GM12872 (cell line): ENCODE measurements at regions not wholly inside any gene's neighbourhood (a gene's known extent, or its start where the extent isn't known, plus 50 kb on each side); places are given as distances from the start of the nearest gene placed in this dataset.

Experiments used
- TF ChIP-seq, protein P1 (sequence below): IDR thresholded peaks from 3 replicates; pipeline ENCODE4 v1.5.1; 2011; ENCODE audit warnings: low read depth, mild to moderate bottlenecking, low read length, moderate library complexity; ENCODE audit not compliant: insufficient read depth

- TF ChIP-seq, protein P1, sequence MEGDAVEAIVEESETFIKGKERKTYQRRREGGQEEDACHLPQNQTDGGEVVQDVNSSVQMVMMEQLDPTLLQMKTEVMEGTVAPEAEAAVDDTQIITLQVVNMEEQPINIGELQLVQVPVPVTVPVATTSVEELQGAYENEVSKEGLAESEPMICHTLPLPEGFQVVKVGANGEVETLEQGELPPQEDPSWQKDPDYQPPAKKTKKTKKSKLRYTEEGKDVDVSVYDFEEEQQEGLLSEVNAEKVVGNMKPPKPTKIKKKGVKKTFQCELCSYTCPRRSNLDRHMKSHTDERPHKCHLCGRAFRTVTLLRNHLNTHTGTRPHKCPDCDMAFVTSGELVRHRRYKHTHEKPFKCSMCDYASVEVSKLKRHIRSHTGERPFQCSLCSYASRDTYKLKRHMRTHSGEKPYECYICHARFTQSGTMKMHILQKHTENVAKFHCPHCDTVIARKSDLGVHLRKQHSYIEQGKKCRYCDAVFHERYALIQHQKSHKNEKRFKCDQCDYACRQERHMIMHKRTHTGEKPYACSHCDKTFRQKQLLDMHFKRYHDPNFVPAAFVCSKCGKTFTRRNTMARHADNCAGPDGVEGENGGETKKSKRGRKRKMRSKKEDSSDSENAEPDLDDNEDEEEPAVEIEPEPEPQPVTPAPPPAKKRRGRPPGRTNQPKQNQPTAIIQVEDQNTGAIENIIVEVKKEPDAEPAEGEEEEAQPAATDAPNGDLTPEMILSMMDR: no peak
Measured at GRCh38 chr4:140246216-140246615, 92.2 kb upstream of the MAML3 start.

- TF ChIP-seq, protein P1: no peak
Measured at GRCh38 chr4:140244328-140244727, 90.3 kb upstream of the MAML3 start.

DNA sequence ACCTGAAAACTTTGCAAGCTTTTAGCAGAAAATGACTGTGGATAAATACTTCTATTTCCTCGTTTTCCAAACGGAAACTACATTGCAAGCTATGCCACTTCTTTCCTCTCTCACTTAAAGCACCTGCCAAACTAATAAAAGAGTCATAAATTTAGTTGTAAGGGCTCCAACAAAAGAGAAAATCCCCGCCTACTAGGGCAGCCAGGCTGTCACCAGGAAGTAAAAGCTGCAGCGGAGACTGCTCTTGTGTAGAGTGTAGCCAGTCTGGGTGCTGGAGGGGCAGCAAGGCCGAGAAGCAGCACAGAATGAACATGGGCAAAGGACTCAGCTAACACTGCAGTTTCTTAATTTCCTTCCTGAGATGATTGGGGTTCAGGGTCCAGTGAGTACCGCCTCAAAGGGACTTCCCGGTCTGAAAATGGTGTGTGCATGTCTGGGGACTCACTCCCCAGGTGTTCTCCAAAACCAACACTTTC lies 89.3 kb upstream of the MAML3 start:
- TF ChIP-seq, protein P1: no peak

GRCh38 chr4:140242357-140243277 lies 88.6 kb upstream of the MAML3 start:
- TF ChIP-seq, protein P1: no peak

DNA sequence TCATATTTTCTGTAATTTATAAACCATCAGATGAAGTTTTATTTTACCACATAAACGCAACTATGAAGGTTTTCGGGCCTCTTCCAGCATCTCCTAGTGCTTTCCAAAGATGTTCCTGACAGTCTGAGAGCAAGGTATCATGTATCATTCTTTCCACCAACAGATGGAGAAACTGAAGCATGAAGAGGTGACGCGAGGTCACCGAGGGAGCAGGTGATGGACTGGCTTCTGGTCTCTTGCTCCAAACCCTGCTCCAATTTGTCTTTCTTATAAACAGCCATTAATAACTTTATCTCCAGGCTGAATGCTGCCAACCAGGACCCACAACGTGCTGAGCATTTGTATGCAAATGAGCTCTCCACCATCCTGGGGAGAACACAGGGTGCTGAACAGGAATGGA lies 86.3 kb upstream of the MAML3 start:
- TF ChIP-seq, protein P1: no peak

- TF ChIP-seq, protein P1: no peak
Measured at GRCh38 chr4:140239311-140239710, 85.3 kb upstream of the MAML3 start.

GRCh38 chr4:140238351-140239056 lies 84.5 kb upstream of the MAML3 start:
- TF ChIP-seq, protein P1: no peak
